ENCODE measurements at regions not wholly inside any gene's neighbourhood (a gene's known extent, or its start where the extent isn't known, plus 50 kb on each side); places are given as distances from the start of the nearest gene placed in this dataset.
A peak's percentile ranks its signal among the peaks of the same experiment; 100 is the strongest.
"Not testable (repeated sequence)": the region's sequence is repeated elsewhere in the genome, so short reads cannot be mapped to it uniquely, and the experiment has no call there.

DNA sequence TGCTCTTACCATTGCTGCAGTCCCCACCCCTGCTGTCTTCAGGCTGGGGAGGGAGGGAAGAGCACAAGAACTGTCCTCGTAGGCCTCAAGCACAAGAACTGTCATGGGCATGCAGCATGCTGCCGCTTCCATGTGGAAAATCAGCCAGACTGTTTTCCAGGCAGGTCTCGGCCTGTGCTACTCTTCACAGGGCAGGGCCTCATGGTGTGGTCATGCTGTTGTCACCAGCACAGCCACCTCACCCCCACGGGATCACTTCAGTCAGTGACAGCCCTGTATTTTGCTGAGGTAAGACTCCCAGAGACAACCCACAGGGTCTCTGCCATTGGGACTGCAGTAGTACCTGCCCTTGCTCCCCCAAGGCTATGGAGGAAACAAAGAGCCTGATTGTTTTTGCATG, 205.3 kb downstream of the NAP1L3 start:
- ATAC-seq, result no peak

DNA sequence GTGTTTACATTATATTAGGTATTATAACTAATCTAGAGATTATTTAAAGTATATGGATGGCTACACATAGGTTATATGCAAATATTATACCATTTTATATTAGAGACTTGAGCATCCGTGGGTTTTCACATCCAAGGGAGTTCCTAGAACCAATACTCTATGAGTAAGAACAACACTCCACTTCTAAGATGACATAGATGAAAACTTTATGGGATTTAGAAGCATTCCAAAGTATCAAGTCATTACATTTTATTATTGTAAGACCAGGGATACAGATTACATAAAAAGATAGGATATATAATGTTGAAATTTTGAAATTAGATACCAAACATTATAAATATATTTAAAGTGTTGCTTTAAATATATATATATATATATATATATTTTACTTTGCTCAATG, 207.0 kb downstream of the NAP1L3 start:
- no peak for ATAC-seq

DNA sequence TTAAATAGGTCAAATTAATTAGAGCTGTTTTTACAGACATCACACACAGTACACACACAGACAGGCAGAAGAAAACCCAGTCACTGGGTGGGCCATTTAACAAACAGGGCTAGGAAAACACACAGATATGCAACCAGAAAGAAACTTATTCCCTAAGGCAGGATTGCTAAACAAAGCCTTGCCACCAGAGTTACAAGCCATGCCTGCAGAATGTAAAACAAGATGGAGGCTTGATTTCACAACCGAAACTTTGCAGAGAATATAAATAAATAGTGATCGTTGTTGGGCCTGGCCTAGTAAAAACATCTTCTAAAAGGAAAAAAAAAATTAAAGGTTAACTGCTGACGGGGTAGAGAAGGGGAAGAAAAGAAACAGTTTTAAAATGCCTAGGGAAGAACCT, 212.3 kb downstream of the NAP1L3 start:
- no peak for ATAC-seq

DNA sequence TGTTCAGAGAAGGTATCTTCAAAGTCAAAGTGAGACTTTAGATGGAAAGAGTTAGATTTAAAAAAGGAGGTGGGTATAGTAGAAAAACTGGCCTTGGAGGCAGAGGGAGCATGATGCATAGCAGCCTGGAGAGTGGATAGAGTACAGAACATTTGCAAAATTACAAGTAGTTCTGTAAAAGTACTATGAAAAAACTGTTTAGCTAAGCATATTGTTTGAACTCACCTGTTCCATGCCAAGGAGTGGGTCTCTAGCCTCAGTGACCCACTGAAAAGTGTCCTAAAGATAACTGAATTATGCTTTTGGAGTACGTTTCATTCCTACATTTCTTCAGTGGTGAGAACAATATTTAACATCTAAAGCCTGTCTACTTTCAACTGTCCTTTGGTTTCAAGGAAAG, 218.9 kb downstream of the NAP1L3 start:
- no peak for ATAC-seq

DNA sequence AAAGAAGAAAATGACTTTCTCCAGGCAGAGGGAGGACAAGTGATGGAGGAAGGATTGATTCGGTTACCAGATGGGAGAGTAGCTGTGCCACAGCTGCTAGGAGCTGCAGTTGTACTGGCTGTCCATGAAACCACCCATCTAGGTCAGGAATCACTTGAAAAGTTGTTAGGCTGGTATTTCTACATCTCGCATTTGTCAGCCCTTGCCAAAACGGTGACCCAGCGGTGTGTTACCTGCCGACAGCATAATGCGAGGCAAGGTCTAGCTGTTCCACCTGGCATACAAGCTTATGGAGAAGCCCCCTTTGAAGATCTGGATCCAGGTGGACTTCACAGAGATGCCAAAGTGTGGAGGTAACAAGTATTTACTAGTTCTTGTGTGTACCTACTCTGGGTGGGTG, 238.7 kb downstream of the NAP1L3 start:
- not testable (repeated sequence) for ATAC-seq

DNA sequence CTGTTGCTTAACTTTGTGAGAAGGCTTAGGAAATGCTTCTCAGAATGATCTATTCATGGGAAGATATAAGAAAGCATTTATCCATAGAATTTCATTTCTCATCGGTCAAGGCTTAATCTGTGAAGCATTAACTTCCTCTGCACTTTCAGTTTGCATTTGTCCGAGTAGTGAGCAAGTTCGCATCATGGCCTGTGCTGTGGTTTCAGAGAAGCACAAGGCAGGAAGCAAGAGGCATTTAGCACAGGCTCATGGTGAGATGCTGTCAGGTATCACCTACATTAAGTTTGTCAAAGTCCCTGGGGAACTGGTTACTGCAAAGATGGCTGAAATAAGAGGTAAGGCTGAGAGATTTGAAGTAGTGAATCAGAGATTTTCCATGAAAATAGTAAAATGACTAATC, 244.9 kb downstream of the NAP1L3 start:
- ATAC-seq, result no peak

DNA sequence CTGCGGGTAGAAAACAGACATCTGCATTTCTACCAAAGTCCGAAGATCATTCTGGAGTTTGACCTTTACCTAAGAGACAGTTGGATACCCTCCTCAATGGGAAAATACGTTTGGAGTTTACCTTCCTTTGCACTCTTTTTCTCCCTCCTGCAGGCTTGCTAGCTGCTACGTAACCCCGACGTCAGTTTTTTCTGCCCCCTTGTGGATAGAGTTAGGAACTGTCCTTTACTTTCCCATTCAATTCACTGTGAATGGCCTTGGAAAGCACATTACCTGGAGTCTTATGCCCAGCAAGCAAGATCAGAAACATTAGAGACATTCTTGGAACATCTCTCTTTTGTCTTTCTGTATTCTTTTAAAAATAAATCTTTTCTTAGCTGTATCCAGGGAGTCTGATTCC, 250.7 kb downstream of the NAP1L3 start:
- ATAC-seq, result peak; percentile 56

DNA sequence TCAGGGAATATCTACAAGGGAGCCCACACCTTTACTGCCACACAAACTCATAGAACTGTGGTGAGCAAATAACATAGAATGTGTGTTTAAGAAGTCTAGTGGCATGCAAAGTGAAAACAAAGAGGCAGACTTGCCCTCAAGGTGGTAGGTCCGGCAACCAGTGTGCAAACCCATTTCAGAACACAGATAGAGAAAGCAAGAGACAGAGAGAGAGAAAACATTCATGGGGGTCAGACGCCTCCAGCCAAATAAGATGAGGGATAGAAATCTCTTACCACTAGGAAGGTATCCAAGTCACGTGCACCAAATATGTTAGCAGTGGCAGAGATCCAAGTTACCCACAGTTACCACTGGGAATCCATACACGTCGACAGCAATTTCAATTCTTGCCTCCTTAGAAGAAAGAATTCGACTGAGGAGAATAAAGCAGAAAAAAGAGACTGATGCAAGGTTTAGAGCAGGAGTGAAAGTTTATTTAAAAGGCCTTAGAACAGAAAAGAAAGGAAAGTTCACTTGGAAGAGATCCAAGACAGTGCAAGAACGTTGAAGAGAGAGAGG, 252.8 kb downstream of the NAP1L3 start:
- no peak for ATAC-seq

DNA sequence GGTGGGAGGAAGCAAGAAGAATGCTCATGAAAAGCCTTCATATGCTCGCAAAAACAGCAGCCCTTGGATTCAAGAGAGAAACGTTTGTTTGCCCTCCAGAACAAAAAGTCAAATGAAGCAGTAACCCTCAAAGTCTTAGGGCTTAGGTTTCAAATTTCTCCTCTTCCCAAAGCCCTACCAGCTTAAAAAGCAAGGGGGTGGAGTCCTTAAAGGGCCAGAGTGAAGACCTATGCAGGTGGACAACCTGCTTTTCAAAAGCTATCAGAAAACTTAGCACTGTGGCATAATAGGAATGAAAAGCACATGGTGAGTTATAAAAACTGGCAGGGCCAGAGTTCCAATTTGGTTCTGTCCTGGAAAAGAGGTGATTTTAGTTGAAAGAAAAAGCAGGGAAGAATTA, 253.3 kb downstream of the NAP1L3 start:
- no peak for ATAC-seq

DNA sequence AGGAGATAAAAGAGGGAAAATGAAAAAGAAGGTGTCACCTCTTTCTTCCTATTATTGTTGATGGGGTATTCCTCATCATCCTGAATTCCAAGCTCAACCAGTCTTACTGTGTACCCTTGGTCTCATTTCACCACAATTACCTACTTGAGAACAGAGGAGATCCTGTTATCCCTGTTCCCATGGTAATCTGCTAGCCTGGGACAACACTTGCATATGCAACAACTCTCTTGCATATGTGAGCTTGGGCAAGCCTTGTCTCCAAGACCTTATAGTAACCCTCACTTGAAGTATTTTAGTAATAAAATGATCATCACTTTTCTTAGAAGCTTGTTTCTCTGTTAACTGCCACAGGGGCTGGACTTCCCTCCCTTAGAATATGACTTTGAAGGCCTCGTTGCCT, 253.7 kb downstream of the NAP1L3 start:
- no peak for ATAC-seq

DNA sequence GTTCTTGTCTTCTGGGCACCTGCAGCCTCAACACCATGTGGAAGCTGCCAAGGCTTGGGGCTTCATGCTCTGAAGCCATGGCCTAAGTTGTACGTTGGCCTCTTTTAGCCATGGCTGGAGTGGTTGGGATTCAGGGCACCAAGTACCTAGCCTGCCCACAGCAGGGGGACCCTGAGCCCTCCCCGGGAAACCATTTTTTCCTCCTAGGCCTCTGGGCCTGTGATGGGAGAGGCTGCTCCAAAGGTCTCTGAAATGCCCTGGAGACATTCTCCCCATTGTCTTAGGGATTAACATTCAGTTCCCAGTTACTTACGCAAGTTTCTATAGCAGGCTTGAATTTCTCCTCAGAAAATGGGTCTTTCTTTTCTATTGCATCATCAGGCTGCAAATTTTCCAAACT, 269.3 kb downstream of the NAP1L3 start:
- no peak for ATAC-seq

DNA sequence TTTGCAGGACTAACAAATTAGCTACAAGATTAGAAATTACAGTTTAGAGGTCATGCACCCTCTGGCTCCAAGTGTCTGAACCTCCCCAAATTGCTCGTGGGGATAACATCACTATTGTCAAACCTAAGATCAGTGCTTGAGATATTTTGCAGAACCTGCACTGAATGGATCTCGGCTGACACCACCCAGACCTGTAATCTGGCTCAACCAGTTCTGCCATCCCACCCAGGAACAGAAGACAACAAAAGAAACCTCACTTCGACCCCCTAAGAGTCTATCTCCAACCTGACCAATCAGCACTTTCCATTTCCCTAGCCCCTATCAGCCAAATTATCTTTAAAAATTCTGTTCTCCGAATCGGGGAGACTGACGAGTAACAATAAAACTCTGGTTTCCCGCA, 318.7 kb downstream of the NAP1L3 start:
- no peak for ATAC-seq

DNA sequence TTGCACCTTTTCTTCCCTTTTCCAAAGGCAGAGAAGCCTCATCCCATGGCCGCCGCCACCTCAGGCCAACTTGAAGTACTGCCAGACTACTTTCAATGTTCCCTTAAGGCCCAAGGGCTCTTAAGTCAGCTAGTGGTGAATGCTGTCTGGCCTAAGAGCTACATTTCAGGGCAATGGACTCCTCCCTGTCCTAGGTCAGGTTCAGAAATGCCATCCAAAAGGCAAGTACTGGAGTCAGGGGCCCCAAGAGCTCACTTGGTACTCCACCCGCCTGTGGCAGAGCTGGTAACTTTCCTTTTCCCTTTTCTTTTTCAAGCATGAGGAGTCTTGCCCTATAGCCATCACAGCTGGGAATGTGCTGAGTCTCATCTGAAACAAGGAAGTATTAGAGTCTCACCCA, 327.1 kb downstream of the NAP1L3 start:
- no peak for ATAC-seq

DNA sequence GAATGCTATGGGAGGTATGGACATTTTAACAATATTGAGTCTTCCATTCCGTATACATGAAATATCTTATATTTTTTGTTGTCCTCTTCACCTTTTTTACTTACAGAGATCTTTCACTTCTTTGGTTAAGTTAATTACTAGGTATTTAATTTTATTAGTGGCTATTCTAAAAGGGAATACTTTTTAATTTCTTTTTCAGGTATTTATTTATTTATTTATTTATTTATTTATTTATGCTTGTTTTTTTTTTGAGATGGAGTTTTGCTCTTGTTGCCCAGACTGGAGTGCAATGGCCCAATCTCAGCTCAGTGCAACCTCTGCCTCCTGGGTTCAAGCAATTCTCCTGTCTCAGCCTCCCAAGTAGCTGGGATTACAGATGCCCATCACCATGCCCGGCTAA, 329.1 kb downstream of the NAP1L3 start:
- ATAC-seq, result not testable (repeated sequence)

DNA sequence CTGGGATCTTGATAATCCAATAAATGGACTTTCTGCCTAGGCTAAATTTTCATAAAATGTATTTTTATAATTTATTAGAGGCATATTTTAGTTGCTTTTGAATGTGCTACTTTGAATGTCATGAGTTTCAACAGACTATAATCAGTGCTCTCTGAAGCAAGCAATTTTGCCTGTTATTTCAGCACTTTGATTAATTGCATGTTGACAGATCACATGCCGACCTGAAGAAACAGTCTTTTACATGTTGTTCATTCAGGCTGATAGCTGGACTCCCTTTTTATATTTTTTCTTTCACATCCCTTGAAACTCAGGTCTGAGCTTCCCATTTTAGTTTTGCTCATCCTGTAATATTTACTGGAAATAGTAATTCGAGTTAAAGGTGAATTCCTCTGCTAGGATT, 341.0 kb downstream of the NAP1L3 start:
- ATAC-seq, result no peak

DNA sequence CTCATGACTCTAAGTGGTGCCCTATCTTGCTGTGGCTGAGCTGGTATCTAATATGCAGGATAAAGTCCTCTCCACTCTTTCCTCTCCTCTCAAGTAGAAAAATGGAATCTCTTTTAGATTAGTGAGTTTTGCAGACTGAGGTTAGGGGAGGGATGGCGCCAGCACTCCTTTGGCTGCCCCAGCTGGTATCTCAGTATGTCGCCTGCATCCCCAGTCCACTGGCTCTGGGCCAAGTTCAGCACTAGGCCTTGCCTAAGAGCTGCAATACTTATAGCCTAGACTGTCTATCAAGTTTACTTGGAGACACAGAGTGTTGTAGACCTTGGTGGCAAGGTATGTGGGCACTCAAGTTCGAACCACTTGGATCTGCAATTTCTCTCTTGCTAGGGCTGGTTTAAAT, 351.3 kb downstream of the NAP1L3 start:
- ATAC-seq, result no peak

DNA sequence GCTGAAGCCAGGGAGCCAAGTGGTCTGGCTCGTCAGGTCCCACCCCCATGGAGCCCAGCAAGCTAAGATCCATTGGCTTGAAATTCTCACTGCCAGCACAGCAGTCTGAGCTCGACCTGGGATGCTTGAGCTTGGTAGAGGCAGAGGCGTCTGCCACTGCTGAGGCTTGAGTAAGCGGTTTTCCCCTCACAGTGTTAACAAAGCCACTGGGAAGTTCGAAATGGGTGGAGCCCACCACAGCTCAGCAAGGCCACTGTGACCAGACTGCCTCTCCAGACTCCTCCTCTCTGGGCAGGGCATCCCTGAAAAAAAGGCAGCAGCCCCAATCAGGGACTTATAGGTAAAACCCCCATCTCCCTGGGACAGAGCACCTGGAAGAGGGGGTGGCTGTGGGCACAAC, 353.8 kb downstream of the NAP1L3 start:
- ATAC-seq, result no peak
